ENCODE measurements at regions not wholly inside any gene's neighbourhood (a gene's known extent, or its start where the extent isn't known, plus 50 kb on each side); places are given as distances from the start of the nearest gene placed in this dataset.
A peak's percentile ranks its signal among the peaks of the same experiment; 100 is the strongest.
"Not testable (repeated sequence)": the region's sequence is repeated elsewhere in the genome, so short reads cannot be mapped to it uniquely, and the experiment has no call there.

GRCh38 chr1:120357046-120357445 is 57.8 kb upstream of the NBPF8 start:
- not testable (repeated sequence) for H3K27me3 ChIP-seq; DNase-seq; H3K36me3 ChIP-seq; H3K4me3 ChIP-seq (ENCODE audit: low read depth, low read length); H3K4me1 ChIP-seq; H3K9me3 ChIP-seq

GRCh38 chr1:120356170-120356569 is 58.7 kb upstream of the NBPF8 start:
- not testable (repeated sequence) for H3K4me3 ChIP-seq (ENCODE audit: low read depth, low read length); DNase-seq; H3K9me3 ChIP-seq; H3K4me1 ChIP-seq; H3K27me3 ChIP-seq; H3K36me3 ChIP-seq

- H3K4me3 ChIP-seq (ENCODE audit: low read depth, low read length) = peak overlapping the region; percentile 8; the same call in 1 of the 2 replicates
- DNase-seq = peak; percentile 38
- not testable (repeated sequence) for H3K9me3 ChIP-seq, H3K27me3 ChIP-seq, H3K36me3 ChIP-seq, H3K4me1 ChIP-seq
These were observed 60.1 kb upstream of the NBPF8 start for GRCh38 chr1:120354618-120355184.

DNA sequence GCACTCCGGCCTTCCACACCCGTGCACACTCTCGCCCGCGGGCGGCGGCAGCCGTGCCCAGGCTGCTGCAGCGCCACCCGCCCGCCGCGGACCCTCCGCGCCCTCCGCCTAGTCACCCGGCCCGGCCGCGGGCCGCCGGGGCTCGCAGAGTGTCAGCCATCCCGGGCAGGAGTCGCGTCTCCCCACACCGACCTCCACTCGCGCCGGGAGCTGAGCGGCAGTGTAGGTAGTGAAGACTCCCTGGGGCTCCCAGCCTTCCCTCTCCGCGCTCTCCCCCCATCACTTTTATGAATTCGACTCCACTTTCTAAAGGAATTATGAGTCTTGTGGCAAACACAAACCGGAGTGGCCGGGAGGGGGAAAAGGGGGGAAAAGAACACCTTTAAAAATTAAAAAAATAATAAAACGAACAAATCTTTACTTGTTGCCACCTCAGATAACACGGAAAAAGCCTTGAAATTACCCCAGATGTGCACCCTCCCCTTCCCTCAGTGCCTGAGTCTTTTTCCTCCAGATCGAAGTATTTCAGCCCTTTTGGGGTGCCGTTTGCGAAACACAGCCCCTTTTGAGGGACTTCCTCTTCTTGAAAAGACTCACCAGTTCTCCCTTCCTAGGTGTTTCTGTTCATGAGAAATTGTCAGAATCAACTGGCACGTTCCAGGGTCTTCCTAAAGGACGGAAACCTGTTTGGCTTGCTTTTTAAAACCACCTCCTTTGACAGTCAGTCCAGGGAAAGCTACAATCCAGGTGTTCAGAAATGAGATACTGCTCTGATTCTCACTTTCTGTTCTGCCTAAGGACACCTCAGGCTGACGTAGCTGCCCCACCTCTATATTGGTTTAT is 72.4 kb upstream of the NBPF8 start:
- not testable (repeated sequence) for DNase-seq; H3K27me3 ChIP-seq; H3K36me3 ChIP-seq; H3K4me1 ChIP-seq; H3K9me3 ChIP-seq; H3K4me3 ChIP-seq (ENCODE audit: low read depth, low read length)

DNA sequence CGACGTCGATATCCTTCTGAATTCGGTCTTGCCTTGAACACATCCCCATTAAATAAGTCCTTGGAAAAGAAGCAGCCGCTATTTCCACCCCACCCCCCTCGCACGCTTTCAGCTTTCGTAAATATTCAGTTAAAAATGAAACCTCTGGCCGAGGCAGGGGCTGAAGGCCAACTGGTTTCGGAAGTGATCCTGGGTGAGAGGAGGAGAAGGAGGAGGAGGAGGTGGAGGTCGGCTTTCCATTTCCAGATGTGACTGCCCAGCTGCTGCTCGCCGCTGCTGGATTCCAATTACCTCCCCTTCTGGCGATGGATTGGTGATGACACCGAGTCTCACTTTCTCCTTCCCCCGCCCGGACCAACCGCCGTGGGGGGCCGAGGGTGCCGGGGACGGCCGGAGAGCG is 73.1 kb upstream of the NBPF8 start:
- H3K4me3 ChIP-seq (ENCODE audit: low read depth, low read length); H3K27me3 ChIP-seq; H3K36me3 ChIP-seq; DNase-seq; H3K9me3 ChIP-seq; H3K4me1 ChIP-seq: not testable (repeated sequence)

DNA sequence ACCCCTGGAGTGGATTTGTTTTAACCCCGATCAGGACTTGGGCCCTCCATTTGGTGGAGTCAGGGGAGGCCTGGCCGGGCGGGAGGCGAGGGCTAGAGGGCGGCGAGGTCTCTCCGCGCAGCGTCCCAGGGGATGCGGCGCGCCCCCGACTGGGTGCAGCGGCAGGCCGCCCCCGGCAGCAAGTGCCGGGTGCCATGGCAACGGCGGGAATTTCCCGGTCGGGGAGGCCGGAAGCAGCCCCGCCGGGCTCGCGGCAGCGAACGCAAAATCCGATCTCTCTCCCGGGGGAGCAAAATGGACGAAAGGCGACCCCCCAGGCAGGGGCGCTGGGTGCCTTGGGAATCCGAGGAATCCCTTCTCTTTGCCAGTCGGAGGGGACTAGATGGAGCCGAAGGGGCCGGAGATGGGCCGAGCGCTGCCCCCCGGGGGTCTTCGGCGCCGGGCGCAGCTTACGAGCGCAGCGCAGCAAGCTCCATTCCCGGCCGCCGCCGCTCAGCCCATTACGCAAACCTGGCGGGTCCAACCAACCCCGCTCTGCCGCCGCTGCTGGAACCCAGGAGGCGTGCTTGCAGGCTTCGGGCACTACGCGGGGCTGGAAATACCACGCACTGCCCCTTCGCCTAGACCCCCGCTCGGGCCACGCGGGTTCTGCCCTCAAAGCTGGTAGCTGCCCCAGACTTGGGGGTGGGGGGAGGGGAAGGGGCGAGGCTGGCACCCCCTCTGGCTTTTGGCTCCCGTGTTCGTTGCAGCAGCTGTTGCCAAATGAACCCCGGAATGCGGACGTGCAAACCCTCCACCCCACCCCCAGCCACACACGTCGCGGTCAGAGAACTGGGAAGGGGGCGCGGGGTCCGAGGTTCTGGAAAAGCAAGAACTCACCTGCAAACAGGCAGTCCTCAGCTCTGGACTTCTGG is 73.7 kb upstream of the NBPF8 start:
- DNase-seq; H3K27me3 ChIP-seq; H3K4me1 ChIP-seq; H3K4me3 ChIP-seq (ENCODE audit: low read depth, low read length); H3K9me3 ChIP-seq; H3K36me3 ChIP-seq: not testable (repeated sequence)

DNA sequence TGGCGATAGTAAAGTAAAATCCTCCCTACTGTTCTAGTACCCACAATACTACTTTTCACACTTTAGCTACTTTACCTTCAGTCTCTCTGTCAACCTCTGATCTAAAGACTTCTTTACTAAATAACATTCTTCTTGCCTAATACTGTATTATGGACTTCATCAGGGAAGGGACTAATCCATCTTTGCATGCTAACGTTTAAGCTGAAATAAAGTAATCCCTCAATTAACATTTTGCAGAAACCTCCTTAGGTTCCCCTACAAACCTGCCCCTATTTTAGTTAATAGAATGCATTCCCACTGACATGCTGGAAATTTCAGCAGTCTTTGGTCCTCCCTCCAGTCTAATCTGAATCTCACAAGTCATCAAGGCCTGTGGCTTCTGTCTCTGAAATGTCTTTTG is 99.1 kb upstream of the NBPF8 start:
- not testable (repeated sequence) for H3K36me3 ChIP-seq; DNase-seq; H3K9me3 ChIP-seq; H3K4me1 ChIP-seq; H3K4me3 ChIP-seq (ENCODE audit: low read depth, low read length); H3K27me3 ChIP-seq

- not testable (repeated sequence) for H3K36me3 ChIP-seq
These were observed 102.9 kb upstream of the NBPF8 start for GRCh38 chr1:120311930-120312329.

GRCh38 chr1:120308940-120309578 is 105.8 kb upstream of the NBPF8 start:
- not testable (repeated sequence) for H3K4me3 ChIP-seq (ENCODE audit: low read depth, low read length); H3K9me3 ChIP-seq; H3K36me3 ChIP-seq; H3K4me1 ChIP-seq; DNase-seq; H3K27me3 ChIP-seq

More at GRCh38 chr1:120311930-120312329, 102.9 kb upstream of the NBPF8 start:
- not testable (repeated sequence) for H3K4me1 ChIP-seq; DNase-seq; H3K27me3 ChIP-seq; H3K4me3 ChIP-seq (ENCODE audit: low read depth, low read length); H3K9me3 ChIP-seq

GRCh38 chr1:120305046-120305445 is 109.8 kb upstream of the NBPF8 start:
- H3K4me1 ChIP-seq; H3K27me3 ChIP-seq; H3K36me3 ChIP-seq; H3K4me3 ChIP-seq (ENCODE audit: low read depth, low read length); H3K9me3 ChIP-seq; DNase-seq: not testable (repeated sequence)

GRCh38 chr1:120304341-120304740 is 110.5 kb upstream of the NBPF8 start:
- H3K27me3 ChIP-seq; H3K9me3 ChIP-seq; H3K4me3 ChIP-seq (ENCODE audit: low read depth, low read length); DNase-seq; H3K4me1 ChIP-seq; H3K36me3 ChIP-seq: not testable (repeated sequence)

- not testable (repeated sequence) for H3K4me1 ChIP-seq, H3K9me3 ChIP-seq, H3K36me3 ChIP-seq
These were observed 115.3 kb upstream of the NBPF8 start for GRCh38 chr1:120299433-120300057.

DNA sequence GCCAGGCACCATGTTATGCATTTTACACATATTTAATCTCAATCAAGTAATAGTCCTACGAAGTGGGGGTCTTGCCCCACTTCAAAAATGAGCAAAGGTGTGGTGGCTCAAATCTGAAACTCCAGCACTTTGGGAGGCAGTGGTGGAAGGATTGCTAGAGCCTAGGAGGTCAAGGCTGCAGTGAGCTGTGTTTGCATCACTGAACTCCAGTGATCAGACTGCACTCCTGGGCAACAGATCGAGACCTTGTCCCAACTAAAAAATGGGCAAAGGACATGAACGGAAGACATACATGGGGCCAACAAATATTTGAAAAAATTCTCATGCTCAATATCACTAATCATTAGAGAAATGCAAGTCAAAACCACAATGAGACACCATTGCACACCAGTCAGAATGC is 116.3 kb upstream of the NBPF8 start:
- H3K4me1 ChIP-seq; H3K36me3 ChIP-seq; H3K9me3 ChIP-seq; H3K27me3 ChIP-seq; DNase-seq; H3K4me3 ChIP-seq (ENCODE audit: low read depth, low read length): not testable (repeated sequence)

More at GRCh38 chr1:120299433-120300057, 115.3 kb upstream of the NBPF8 start:
- not testable (repeated sequence) for H3K4me3 ChIP-seq (ENCODE audit: low read depth, low read length); H3K27me3 ChIP-seq; DNase-seq

DNA sequence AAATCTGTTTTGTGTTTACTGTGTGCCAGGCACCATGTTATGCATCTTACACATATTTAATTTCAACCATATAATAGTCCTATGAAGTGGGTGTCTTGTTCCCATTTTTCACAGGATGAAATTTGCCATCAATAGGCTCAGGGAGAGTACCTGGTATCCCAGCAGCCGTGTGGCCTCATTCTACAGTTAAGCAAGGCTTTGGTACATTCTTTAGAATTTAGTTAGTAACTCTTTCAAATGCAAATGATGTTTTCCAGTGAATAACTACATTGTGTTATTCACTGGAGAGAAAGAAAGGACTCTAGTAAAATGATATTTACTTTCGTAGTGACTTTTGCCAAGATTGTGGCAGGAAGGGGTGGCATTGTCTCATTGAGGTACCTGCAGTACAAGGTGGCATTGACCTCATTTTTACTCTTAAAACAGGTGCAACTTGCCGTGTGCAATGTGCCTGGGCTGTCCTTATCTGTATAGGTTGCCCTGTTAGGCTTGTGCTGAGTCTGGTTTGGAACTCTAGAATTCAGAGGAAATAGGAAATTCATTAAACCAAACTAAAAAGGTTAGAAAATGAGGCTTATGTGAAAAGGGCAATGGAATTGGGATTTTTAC is 117.4 kb upstream of the NBPF8 start:
- H3K36me3 ChIP-seq; H3K4me1 ChIP-seq; H3K9me3 ChIP-seq; H3K27me3 ChIP-seq; DNase-seq; H3K4me3 ChIP-seq (ENCODE audit: low read depth, low read length): not testable (repeated sequence)

GRCh38 chr1:120290105-120290504 is 113.8 kb upstream of the SEC22B start:
- H3K27me3 ChIP-seq; H3K36me3 ChIP-seq; H3K4me3 ChIP-seq (ENCODE audit: low read depth, low read length); DNase-seq; H3K4me1 ChIP-seq; H3K9me3 ChIP-seq: not testable (repeated sequence)

Data from BE2C (cell line).